Spinal cord (tissue), 9 donors: ENCODE measurements at regions not wholly inside any gene's neighbourhood (a gene's known extent, or its start where the extent isn't known, plus 50 kb on each side); places are given as distances from the start of the nearest gene placed in this dataset.

Experiments
- DNase-seq, 6 donors: peaks; one replicate each; pipeline versions ENCODE4 v3.0.0 to v3.0.0-alpha.2; 2013 to 2015; ENCODE audit warnings: low spot score in 6 of 6, low read depth in 4 of 6
- H3K27ac ChIP-seq: one replicate; pipeline ENCODE4 v1.5.1; 2013; ENCODE audit warnings: low read depth, low read length, control low read depth
- H3K27me3 ChIP-seq: one replicate; pipeline ENCODE4 v1.6.1; 2013; ENCODE audit warnings: low read length; ENCODE audit not compliant: control insufficient read depth, insufficient read depth
- H3K36me3 ChIP-seq: one replicate; pipeline ENCODE4 v1.6.1; 2013; ENCODE audit warnings: low read length; ENCODE audit not compliant: control insufficient read depth, insufficient read depth
- H3K4me1 ChIP-seq: one replicate; pipeline ENCODE4 v1.6.1; 2013; ENCODE audit warnings: low read length; ENCODE audit not compliant: control insufficient read depth, insufficient read depth
- H3K4me3 ChIP-seq: one replicate; pipeline ENCODE4 v1.5.1; 2013; ENCODE audit warnings: low read depth, low read length, control low read depth
- H3K9me3 ChIP-seq: one replicate; pipeline ENCODE4 v1.6.1; 2013; ENCODE audit warnings: low read length; ENCODE audit not compliant: control insufficient read depth, insufficient read depth
- WGBS: methylation state at CpG from one replicate; pipeline ENCODE4 v1.1.5; 2013; ENCODE audit warnings: missing lambda C conversion rate; ENCODE audit not compliant: insufficient coverage; 5-methylcytosine and 5-hydroxymethylcytosine counted together
- donor health status: healthy.

DNA sequence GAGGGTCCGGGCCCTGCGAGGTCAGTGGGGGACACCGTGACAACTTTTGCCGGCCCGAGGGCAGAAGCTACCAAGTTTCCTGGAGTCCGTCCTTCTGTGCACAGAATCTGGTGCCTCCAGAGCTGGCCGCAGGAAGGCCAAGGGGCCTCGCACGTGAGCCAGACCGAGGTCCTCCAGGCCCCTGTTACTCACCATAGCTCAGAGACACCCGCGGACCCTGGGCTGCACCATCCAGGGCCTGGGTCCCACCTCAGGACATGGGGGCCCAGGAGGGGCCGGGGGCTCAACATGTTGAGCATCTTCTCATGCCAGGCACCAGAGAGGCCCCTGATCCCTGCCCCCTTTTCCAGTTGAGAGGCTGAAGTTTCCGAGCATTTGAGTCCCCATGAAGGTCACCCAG lies 87.9 kb downstream of the HMX1 start:
- WGBS: 86% methylated on average over 14 of the region's 14 CpGs
- Histone ChIP-seq H3K4me1 (no peaks in the 10 kb centered on the region), H3K36me3 (no peaks in the 10 kb centered on the region), H3K4me3 (no peak overlapping the region), H3K27me3 (no peaks in the 10 kb centered on the region), H3K27ac (no peak overlapping the region), H3K9me3 (no peaks in the 10 kb centered on the region)
- no peak for DNase-seq

DNA sequence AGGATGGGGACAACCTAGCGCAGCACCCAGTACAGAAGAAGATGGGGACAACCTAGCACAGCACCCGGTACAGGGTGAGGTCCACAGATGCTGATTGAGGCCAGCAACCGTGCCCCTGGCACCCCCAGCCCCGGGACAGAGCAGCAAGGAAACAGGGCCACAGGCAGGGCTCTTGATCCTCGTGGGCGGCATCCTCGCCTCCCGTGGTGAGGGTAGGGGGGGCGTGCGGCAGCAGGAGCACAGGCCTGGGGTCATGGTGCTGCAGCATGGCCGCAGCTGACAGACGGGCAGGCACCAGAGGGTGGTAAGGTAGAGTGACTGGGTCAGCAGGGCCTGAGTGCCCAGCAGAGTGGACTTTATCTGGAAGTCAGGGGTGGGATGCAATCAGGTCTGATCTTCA lies 89.5 kb downstream of the HMX1 start:
- Histone ChIP-seq H3K9me3 (no peaks in the 10 kb centered on the region), H3K36me3 (no peaks in the 10 kb centered on the region), H3K27me3 (no peaks in the 10 kb centered on the region), H3K4me1 (no peaks in the 10 kb centered on the region), H3K27ac (no peak overlapping the region), H3K4me3 (no peak overlapping the region)
- no peak for DNase-seq
- WGBS: 82% methylated on average over 12 of the region's 12 CpGs

DNA sequence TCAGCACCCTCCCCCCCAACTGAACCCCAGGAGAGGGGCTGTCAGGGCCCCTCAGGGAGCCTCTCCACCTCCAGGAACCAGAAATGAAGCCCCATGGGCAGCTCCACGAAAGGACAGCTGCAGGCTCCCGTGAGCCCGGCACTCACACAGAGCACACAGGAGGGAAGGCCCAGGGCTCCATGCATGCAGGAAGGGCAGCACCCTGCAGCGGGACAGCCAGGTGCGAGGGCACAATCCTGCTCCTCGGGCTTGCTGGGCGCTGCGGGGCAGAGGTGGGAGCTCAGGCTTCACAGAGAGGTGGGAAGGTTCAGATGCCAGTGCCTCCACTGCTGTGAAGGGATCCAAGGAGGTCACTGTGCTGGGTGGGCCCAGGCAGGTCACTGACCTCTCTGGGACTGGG lies 90.0 kb downstream of the HMX1 start:
- Histone ChIP-seq H3K4me3 (no peak overlapping the region), H3K36me3 (no peaks in the 10 kb centered on the region), H3K27me3 (no peaks in the 10 kb centered on the region), H3K9me3 (no peaks in the 10 kb centered on the region), H3K27ac (no peak overlapping the region), H3K4me1 (no peaks in the 10 kb centered on the region)
- WGBS: 92% methylated on average over 7 of the region's 8 CpGs
- no peak for DNase-seq

DNA sequence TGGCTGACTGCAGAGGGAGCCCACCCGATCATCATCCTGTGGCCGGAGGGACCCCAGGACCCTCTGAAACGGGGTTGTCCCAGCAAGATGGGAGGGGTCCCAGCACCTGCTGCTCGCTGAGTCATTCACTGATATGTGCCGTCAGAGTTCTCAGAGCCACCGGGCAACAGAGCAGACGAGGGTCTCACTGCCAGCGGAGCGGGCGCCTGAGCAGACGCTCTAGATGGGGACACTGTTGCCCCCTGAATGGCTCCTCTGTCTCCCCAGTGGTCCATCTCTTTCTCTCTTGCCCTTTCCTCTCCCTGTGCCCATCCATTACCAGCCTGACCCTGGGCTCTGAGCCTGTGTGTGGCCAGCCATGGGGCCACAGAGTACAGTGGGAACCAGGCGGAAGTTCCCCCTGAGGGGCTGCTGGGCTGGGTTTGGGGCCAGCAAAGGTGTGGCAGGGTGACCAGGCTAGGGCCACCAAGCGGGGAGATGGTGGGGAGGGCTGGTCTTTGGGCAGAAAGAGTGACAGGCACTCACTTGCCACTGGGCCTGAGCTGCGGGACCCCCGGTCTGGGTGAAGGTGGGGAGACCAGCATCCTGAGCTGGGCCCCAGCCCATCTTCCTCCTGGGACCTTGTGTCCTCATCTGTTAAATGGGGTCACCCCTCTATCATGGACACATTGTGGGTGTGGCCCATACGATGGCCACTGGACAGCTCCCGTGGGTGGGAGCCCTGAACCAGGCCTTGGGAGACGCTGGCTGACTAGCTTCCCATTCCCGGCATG lies 90.9 kb downstream of the HMX1 start:
- no peaks in the 10 kb centered on the region for H3K27me3 ChIP-seq
- WGBS: 75% methylated on average over 18 of the region's 19 CpGs
- H3K27ac ChIP-seq: no peak overlapping the region
- no peaks in the 10 kb centered on the region for H3K36me3 ChIP-seq
- no peaks in the 10 kb centered on the region for H3K4me1 ChIP-seq
- no peak for DNase-seq
- no peaks in the 10 kb centered on the region for H3K9me3 ChIP-seq
- H3K4me3 ChIP-seq: no peak overlapping the region

DNA sequence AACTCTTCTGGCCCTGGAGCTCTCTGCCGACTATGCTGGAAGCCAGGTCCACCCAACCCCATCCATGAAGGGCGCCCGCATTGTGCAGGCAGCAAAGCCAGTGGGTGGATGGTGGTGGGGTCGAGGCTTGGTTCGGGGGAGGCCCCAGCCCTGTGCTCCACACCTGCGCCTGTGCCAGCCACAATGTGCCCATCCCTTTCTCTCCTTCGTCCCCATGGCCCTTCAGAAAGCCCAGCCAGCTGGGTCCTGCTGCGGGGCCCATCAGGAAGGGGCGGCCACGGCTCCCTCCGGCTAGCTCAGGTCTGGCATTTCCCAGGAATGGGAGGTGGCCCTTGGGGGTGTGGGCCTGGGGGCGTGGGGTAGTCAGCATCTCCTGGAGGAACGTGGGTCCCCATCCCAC lies 91.6 kb downstream of the HMX1 start:
- no peaks in the 10 kb centered on the region for H3K4me1 ChIP-seq
- no peak overlapping the region for H3K4me3 ChIP-seq
- H3K27ac ChIP-seq: no peak overlapping the region
- WGBS: 81% methylated on average over 9 of the region's 13 CpGs
- no peaks in the 10 kb centered on the region for H3K27me3 ChIP-seq
- DNase-seq: no peak
- H3K9me3 ChIP-seq: no peaks in the 10 kb centered on the region
- no peaks in the 10 kb centered on the region for H3K36me3 ChIP-seq

DNA sequence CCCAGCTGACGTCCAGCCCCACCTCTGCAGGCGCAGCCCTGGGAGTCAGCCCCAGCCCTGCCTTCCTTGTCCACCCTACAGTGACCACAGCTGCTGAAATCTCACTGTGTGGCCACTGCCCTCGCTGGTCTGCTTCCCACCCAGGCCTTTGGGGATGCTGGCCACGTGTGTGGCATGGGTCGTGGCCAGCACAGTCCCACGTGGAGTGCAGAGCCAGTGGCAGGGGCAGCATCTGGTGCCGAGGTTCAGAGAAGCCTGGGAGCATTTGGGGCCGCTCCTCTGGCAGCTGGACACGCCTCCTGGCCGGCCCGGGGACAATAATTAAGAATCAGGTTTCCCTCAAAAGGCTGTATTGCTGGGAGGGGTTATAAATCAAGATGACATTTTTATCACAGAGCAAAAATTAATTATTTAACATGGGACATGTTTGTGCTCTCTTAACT lies 92.1 kb downstream of the HMX1 start:
- no peak overlapping the region for H3K27ac ChIP-seq
- H3K4me1 ChIP-seq: no peaks in the 10 kb centered on the region
- peak in 1 of 6 donors; percentile 6 for DNase-seq
- no peaks in the 10 kb centered on the region for H3K36me3 ChIP-seq
- H3K9me3 ChIP-seq: no peaks in the 10 kb centered on the region
- H3K27me3 ChIP-seq: no peaks in the 10 kb centered on the region
- 30% methylated on average over 8 of the region's 11 CpGs for WGBS
- H3K4me3 ChIP-seq: no peak overlapping the region

- H3K27me3 ChIP-seq: no peaks in the 10 kb centered on the region
- WGBS: 77% methylated on average over 8 of the region's 9 CpGs
- DNase-seq: no peak
- H3K4me3 ChIP-seq: no peak overlapping the region
- no peaks in the 10 kb centered on the region for H3K36me3 ChIP-seq
- no peaks in the 10 kb centered on the region for H3K4me1 ChIP-seq
- no peaks in the 10 kb centered on the region for H3K9me3 ChIP-seq
- no peak overlapping the region for H3K27ac ChIP-seq
Measured at GRCh38 chr4:8778760-8779159, 92.9 kb downstream of the HMX1 start.

DNA sequence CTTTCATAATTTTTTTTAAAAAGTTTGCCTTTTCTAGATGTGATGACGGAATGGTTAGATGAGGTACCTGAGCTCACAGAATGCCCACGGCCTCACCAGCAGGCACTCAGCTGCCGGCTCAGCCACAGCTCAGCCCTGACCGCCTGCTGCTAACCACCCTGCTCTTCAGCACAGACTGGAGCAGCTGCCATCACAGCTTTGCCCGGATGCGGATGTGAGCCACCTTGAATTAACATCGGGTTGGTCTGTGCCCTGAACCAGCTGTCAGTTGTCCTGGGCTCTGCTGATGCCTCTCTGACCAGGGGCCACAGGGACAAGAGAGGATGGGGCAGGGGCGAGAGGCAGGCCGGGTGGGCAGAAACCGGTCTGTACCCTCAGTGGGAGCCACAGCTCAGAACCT lies 93.3 kb downstream of the HMX1 start:
- no peaks in the 10 kb centered on the region for H3K9me3 ChIP-seq
- WGBS: 73% methylated on average over 10 of the region's 10 CpGs

GRCh38 chr4:8777320-8778196 lies 94.1 kb downstream of the HMX1 start:
- WGBS: 79% methylated on average over 9 of the region's 12 CpGs
- Histone ChIP-seq H3K4me1 (peaks cover 3% of the 10 kb centered on the region), H3K9me3 (no peaks in the 10 kb centered on the region), H3K27me3 (no peaks in the 10 kb centered on the region), H3K27ac (no peak overlapping the region), H3K4me3 (no peak overlapping the region), H3K36me3 (no peaks in the 10 kb centered on the region)
- no peak for DNase-seq

More for the DNA sequence above, 93.3 kb downstream of the HMX1 start:
- no peak for DNase-seq
- no peaks in the 10 kb centered on the region for H3K36me3 ChIP-seq
- no peaks in the 10 kb centered on the region for H3K4me1 ChIP-seq
- no peak overlapping the region for H3K4me3 ChIP-seq
- no peak overlapping the region for H3K27ac ChIP-seq
- H3K27me3 ChIP-seq: no peaks in the 10 kb centered on the region
